CD8-positive, alpha-beta memory T cell (primary cell): ENCODE measurements at regions not wholly inside any gene's neighbourhood (a gene's known extent, or its start where the extent isn't known, plus 50 kb on each side); places are given as distances from the start of the nearest gene placed in this dataset.
"Not testable (repeated sequence)": the region's sequence is repeated elsewhere in the genome, so short reads cannot be mapped to it uniquely, and the experiment has no call there.

ENCODE experiments used
- CTCF ChIA-PET: fragments of 350-600 bp; sonication (Branson Sonifier 250); formaldehyde crosslinking; loops from one replicate; lab custom pipeline; 2021; ENCODE audit warnings: antibody characterized with exemption; lab: Charles Lee
- POLR2A ChIA-PET: fragments of 350-600 bp; sonication (Branson Sonifier 250); formaldehyde crosslinking; loops from one replicate; lab custom pipeline; 2021; ENCODE audit warnings: antibody characterized with exemption; lab: Charles Lee
- DNase-seq, 5 donors: peaks; one replicate each; pipeline versions ENCODE4 v3.0.0 to v3.0.0-alpha.2; 2020 to 2022; ENCODE audit warnings: mixed read lengths in 1 of 5
- H3K27ac ChIP-seq: one replicate; pipeline ENCODE4 v1.7.0; 2013; ENCODE audit warnings: low read depth, mild to moderate bottlenecking, low read length, moderate library complexity
- H3K27me3 ChIP-seq: 2 replicates; pipeline ENCODE4 v1.7.0; 2013; ENCODE audit warnings: low read length, mild to moderate bottlenecking; ENCODE audit not compliant: insufficient read depth, poor library complexity, severe bottlenecking
- H3K36me3 ChIP-seq: 2 replicates; pipeline ENCODE4 v1.7.0; 2013; ENCODE audit warnings: mild to moderate bottlenecking, low read length, moderate library complexity; ENCODE audit not compliant: insufficient read depth
- H3K4me1 ChIP-seq: 2 replicates; pipeline ENCODE4 v1.7.0; 2013; ENCODE audit warnings: mild to moderate bottlenecking, low read length, moderate library complexity; ENCODE audit not compliant: insufficient read depth
- H3K4me3 ChIP-seq: 2 replicates; pipeline ENCODE4 v1.7.0; 2013; ENCODE audit warnings: mild to moderate bottlenecking, low read length
- H3K9me3 ChIP-seq: 2 replicates; pipeline ENCODE4 v1.7.0; 2013; ENCODE audit warnings: mild to moderate bottlenecking, low read length
- H3K27ac Mint-ChIP-seq, 8 donors: one replicate each; pipeline ENCODE4 v1.8.0; 2020 to 2021; ENCODE audit warnings: mixed read lengths in 8 of 8, mild to moderate bottlenecking in 6 of 8, inconsistent platforms in 3 of 8, moderate library complexity in 3 of 8
- H3K27me3 Mint-ChIP-seq, 2 donors: one replicate each; pipeline ENCODE4 v1.8.0; 2020 to 2021; ENCODE audit warnings: mixed read lengths in 2 of 2, mild to moderate bottlenecking in 1 of 2, moderate library complexity in 1 of 2
- H3K36me3 Mint-ChIP-seq, 3 donors: one replicate each; pipeline ENCODE4 v1.8.0; 2020 to 2021; ENCODE audit warnings: mixed read lengths in 3 of 3, inconsistent platforms in 1 of 3, mild to moderate bottlenecking in 1 of 3
- H3K4me1 Mint-ChIP-seq, 3 donors: one replicate each; pipeline ENCODE4 v1.8.0; 2020 to 2021; ENCODE audit warnings: mixed read lengths in 3 of 3, inconsistent platforms in 1 of 3, mild to moderate bottlenecking in 1 of 3
- H3K4me3 Mint-ChIP-seq, 7 donors: one replicate each; pipeline ENCODE4 v1.8.0; 2020 to 2021; ENCODE audit warnings: mixed read lengths in 7 of 7, mild to moderate bottlenecking in 6 of 7, moderate library complexity in 4 of 7, inconsistent platforms in 2 of 7
- H3K9me3 Mint-ChIP-seq, 5 donors: one replicate each; pipeline ENCODE4 v1.8.0; 2020 to 2022; ENCODE audit warnings: mixed read lengths in 5 of 5, mild to moderate bottlenecking in 3 of 5, moderate library complexity in 2 of 5, inconsistent platforms in 1 of 5

GRCh38 chr6:10320291-10320690 lies 94.6 kb downstream of the TFAP2A start:
- H3K4me1 Mint-ChIP-seq: no peaks in the 10 kb centered on the region
- no peak overlapping the region for H3K27ac Mint-ChIP-seq
- H3K9me3 Mint-ChIP-seq: peaks cover 0 to 8% (median 3%) of the 10 kb centered on the region in 5 donors
- Histone ChIP-seq H3K36me3 (no peaks in the 10 kb centered on the region), H3K9me3 (no peaks in the 10 kb centered on the region), H3K4me3 (no peak overlapping the region), H3K4me1 (no peaks in the 10 kb centered on the region), H3K27ac (no peak overlapping the region), H3K27me3 (no peaks in the 10 kb centered on the region)
- no peaks in the 10 kb centered on the region for H3K36me3 Mint-ChIP-seq
- CTCF ChIA-PET: no interaction called here
- peaks cover 3 to 5% of the 10 kb centered on the region in 2 donors for H3K27me3 Mint-ChIP-seq
- no peak for DNase-seq
- POLR2A ChIA-PET: no interaction called here
- H3K4me3 Mint-ChIP-seq: no peak overlapping the region

DNA sequence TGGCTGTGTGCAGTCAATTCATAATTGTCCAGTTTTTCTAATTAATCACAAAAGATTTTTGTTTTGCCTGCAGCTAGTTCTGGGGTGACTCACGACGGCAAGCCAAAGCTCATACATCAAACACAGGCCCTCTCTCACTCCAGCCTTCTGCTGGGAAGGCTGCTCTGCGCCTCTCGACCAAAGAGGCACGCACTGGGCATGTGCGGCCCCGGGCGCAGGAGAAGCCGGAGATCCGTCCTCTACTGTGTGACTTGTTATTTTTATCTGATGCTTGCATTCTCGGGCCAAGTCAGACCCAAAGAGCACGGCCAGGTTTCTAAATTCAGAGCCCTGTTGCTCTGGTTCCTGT lies 98.5 kb downstream of the TFAP2A start:
- CTCF ChIA-PET: no interaction called here

GRCh38 chr6:10315658-10316372 lies 99.1 kb downstream of the TFAP2A start:
- CTCF ChIA-PET: no interaction called here
- no peak for DNase-seq
- H3K4me3 Mint-ChIP-seq: no peak overlapping the region
- no peaks in the 10 kb centered on the region for H3K4me1 Mint-ChIP-seq
- peaks cover 1 to 3% of the 10 kb centered on the region in 2 donors for H3K27me3 Mint-ChIP-seq
- Histone ChIP-seq H3K4me1 (no peaks in the 10 kb centered on the region), H3K4me3 (no peak overlapping the region), H3K27me3 (no peaks in the 10 kb centered on the region), H3K36me3 (no peaks in the 10 kb centered on the region), H3K27ac (no peak overlapping the region), H3K9me3 (no peaks in the 10 kb centered on the region)
- H3K36me3 Mint-ChIP-seq: no peaks in the 10 kb centered on the region
- no peak overlapping the region for H3K27ac Mint-ChIP-seq
- peaks cover 0 to 6% (median 3%) of the 10 kb centered on the region in 5 donors for H3K9me3 Mint-ChIP-seq
- POLR2A ChIA-PET: no interaction called here

More for the DNA sequence above, 98.5 kb downstream of the TFAP2A start:
- Histone ChIP-seq H3K4me1 (no peaks in the 10 kb centered on the region), H3K4me3 (no peak overlapping the region), H3K27ac (no peak overlapping the region), H3K9me3 (no peaks in the 10 kb centered on the region), H3K36me3 (no peaks in the 10 kb centered on the region), H3K27me3 (no peaks in the 10 kb centered on the region)
- DNase-seq: no peak
- H3K27ac Mint-ChIP-seq: no peak overlapping the region
- H3K4me1 Mint-ChIP-seq: no peaks in the 10 kb centered on the region
- H3K9me3 Mint-ChIP-seq: peaks cover 0 to 6% (median 3%) of the 10 kb centered on the region in 5 donors
- POLR2A ChIA-PET: no interaction called here
- peaks cover 1 to 3% of the 10 kb centered on the region in 2 donors for H3K27me3 Mint-ChIP-seq
- H3K36me3 Mint-ChIP-seq: no peaks in the 10 kb centered on the region
- H3K4me3 Mint-ChIP-seq: no peak overlapping the region

- no peak overlapping the region for H3K27ac Mint-ChIP-seq
- no peak overlapping the region for H3K4me3 Mint-ChIP-seq
- POLR2A ChIA-PET: no interaction called here
- no peaks in the 10 kb centered on the region for H3K4me1 Mint-ChIP-seq
- H3K27me3 ChIP-seq: no peaks in the 10 kb centered on the region
- CTCF ChIA-PET: no interaction called here
- no peak overlapping the region for H3K4me3 ChIP-seq
- H3K4me1 ChIP-seq: no peaks in the 10 kb centered on the region
- H3K27ac ChIP-seq: no peak overlapping the region
- H3K36me3 Mint-ChIP-seq: no peaks in the 10 kb centered on the region
- no peaks in the 10 kb centered on the region for H3K36me3 ChIP-seq
- H3K27me3 Mint-ChIP-seq: peaks cover 1 to 3% of the 10 kb centered on the region in 2 donors
- H3K9me3 ChIP-seq: no peaks in the 10 kb centered on the region
- DNase-seq: no peak
- peaks cover 0 to 6% (median 1%) of the 10 kb centered on the region in 5 donors for H3K9me3 Mint-ChIP-seq
Measured at GRCh38 chr6:10315034-10315433, 99.8 kb downstream of the TFAP2A start.

GRCh38 chr6:10314163-10314955 lies 100.5 kb downstream of the TFAP2A start:
- no peaks in the 10 kb centered on the region for H3K36me3 Mint-ChIP-seq
- H3K27me3 Mint-ChIP-seq: peaks cover 1 to 3% of the 10 kb centered on the region in 2 donors
- H3K27ac Mint-ChIP-seq: no peak overlapping the region
- no peak overlapping the region for H3K4me3 ChIP-seq
- H3K27ac ChIP-seq: peak overlapping the region; percentile 31
- H3K4me3 Mint-ChIP-seq: no peak overlapping the region
- H3K9me3 Mint-ChIP-seq: peaks cover 0 to 6% (median 1%) of the 10 kb centered on the region in 5 donors
- ChIA-PET POLR2A (no interaction called here), CTCF (no interaction called here)
- H3K36me3 ChIP-seq: no peaks in the 10 kb centered on the region
- no peaks in the 10 kb centered on the region for H3K9me3 ChIP-seq
- H3K4me1 Mint-ChIP-seq: no peaks in the 10 kb centered on the region
- H3K27me3 ChIP-seq: no peaks in the 10 kb centered on the region
- DNase-seq: no peak
- no peaks in the 10 kb centered on the region for H3K4me1 ChIP-seq

DNA sequence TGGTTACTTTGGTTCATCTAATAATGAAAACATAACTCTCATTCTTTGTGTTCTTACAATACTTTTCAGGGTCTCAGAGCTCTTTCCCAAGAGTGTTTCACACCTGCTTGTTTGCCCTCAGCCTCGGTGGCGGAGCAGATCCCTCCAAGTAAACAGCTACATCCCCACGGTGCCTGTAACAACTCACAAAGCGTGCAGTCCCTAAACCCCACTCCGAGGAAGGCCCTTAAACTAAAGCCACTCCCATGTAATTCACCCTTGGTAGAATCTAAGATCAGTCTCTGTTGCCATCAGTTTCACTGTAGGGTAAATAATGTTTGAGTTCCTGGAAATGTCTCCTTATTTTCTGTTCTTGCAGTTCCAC lies 101.1 kb downstream of the TFAP2A start:
- no peak for DNase-seq
- Mint-ChIP-seq H3K4me1 (no peaks in the 10 kb centered on the region), H3K4me3 (no peak overlapping the region), H3K36me3 (no peaks in the 10 kb centered on the region), H3K27ac (no peak overlapping the region), H3K9me3 (peaks cover 0 to 4% (median 1%) of the 10 kb centered on the region in 5 donors), H3K27me3 (peaks cover 1 to 3% of the 10 kb centered on the region in 2 donors)
- H3K4me3 ChIP-seq: no peak overlapping the region
- no peaks in the 10 kb centered on the region for H3K4me1 ChIP-seq
- H3K9me3 ChIP-seq: no peaks in the 10 kb centered on the region
- H3K36me3 ChIP-seq: no peaks in the 10 kb centered on the region
- H3K27ac ChIP-seq: peak overlapping the region; percentile 31
- H3K27me3 ChIP-seq: no peaks in the 10 kb centered on the region
- ChIA-PET POLR2A (no interaction called here), CTCF (no interaction called here)

GRCh38 chr6:10312445-10312844 lies 102.4 kb downstream of the TFAP2A start:
- no peaks in the 10 kb centered on the region for H3K4me1 Mint-ChIP-seq
- Histone ChIP-seq H3K27ac (no peak overlapping the region), H3K4me1 (no peaks in the 10 kb centered on the region), H3K4me3 (no peak overlapping the region), H3K27me3 (no peaks in the 10 kb centered on the region), H3K9me3 (no peaks in the 10 kb centered on the region), H3K36me3 (no peaks in the 10 kb centered on the region)
- ChIA-PET CTCF (no interaction called here), POLR2A (no interaction called here)
- H3K36me3 Mint-ChIP-seq: no peaks in the 10 kb centered on the region
- no peak for DNase-seq
- H3K27ac Mint-ChIP-seq: no peak overlapping the region
- H3K4me3 Mint-ChIP-seq: no peak overlapping the region
- no peaks in the 10 kb centered on the region for H3K9me3 Mint-ChIP-seq
- H3K27me3 Mint-ChIP-seq: peaks cover 0 to 3% of the 10 kb centered on the region in 2 donors

DNA sequence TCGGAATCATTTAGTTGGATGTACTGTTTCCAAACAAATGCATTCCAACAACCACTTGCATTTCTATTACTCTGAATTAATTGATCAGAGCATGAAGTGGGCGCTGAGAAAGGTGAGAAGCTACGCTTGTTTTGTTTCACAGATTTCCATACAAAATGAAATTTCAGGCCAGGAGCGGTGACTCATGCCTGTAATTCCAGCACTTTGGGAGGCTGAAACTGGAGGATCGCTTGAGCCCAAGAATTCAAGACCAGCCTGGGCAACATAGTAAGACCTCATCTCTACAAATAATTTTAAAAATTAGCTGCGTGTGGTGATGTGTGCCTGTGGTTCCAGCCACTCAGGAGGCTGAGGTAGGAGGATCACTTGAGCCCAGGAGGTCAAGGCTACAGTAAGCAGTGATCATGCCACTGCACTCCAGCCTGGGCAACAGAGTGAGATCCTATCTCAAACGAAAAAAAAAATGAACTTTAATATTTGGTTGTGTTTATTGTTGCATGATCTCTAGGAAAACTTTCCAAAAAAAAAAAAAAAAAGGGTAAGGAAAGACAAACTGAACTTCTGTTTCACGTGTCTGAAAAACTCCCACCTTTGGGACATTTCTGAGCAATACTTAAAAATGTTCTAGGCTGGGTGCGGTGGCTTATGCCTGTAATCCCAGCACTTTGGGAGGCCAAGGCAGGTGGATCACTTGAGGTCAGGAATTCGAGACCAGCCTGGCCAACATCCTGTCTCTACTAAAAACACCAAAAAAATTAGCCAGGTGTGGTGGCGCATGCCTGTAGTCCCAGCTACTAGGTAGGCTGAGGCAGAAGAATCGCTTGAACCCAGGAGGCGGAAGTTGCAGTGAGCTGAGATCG lies 103.1 kb downstream of the TFAP2A start:
- DNase-seq, H3K4me1 Mint-ChIP-seq, H3K27ac ChIP-seq, H3K4me3 Mint-ChIP-seq, H3K4me3 ChIP-seq, H3K27me3 Mint-ChIP-seq, POLR2A ChIA-PET, H3K27me3 ChIP-seq, H3K36me3 Mint-ChIP-seq, H3K9me3 ChIP-seq, CTCF ChIA-PET, H3K9me3 Mint-ChIP-seq, H3K36me3 ChIP-seq, H3K4me1 ChIP-seq: not testable (repeated sequence)
- H3K27ac Mint-ChIP-seq: peak overlapping the region in 1 of 8 donors; percentile 10
